ENCODE measurements at regions not wholly inside any gene's neighbourhood (a gene's known extent, or its start where the extent isn't known, plus 50 kb on each side); places are given as distances from the start of the nearest gene placed in this dataset.
"Not testable (repeated sequence)": the region's sequence is repeated elsewhere in the genome, so short reads cannot be mapped to it uniquely, and the experiment has no call there.

- DNase-seq (ENCODE audit: low spot score), result no peak
Observed at GRCh38 chr13:46498650-46499049, 54.3 kb upstream of the LRCH1 start.

DNA sequence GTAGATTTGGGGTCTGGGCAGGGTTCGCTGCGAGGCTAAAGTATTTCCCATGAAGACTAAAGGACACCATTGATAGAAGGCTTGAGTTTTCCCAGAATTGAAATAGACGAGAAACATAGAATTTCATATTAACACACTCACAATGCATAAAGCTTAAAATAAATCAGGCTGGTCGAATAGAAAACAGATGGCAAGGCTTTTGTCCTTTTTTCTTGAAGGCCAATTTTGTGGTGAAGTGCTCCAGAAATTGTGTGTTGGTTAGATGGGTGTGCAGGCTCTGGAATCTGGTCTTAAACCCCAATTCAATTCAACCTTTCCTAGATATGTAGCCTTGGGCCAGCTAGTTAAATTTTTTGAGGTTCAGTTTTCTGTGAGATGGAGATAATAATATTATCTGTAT, 56.9 kb upstream of the LRCH1 start:
- no peak for DNase-seq (ENCODE audit: low spot score)

DNA sequence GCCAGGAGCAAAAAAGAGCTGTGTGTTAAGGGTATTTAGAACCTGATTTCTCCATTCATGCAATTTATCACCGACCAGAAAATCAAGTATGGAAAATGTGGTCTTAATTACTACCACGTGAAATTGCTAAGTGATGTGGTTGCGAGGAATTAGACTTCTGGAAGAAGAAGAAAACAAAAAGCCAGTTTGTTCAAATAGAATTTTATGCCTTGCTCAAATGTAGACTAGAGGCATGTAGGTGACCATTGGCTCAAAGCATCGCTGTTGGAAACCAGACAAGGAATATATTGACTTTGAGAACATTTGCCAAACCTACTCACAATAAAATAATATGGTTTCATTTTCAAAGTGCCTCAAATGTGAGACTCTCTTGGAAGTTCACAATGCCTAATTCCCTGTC, 57.3 kb upstream of the LRCH1 start:
- DNase-seq (ENCODE audit: low spot score), result no peak

DNA sequence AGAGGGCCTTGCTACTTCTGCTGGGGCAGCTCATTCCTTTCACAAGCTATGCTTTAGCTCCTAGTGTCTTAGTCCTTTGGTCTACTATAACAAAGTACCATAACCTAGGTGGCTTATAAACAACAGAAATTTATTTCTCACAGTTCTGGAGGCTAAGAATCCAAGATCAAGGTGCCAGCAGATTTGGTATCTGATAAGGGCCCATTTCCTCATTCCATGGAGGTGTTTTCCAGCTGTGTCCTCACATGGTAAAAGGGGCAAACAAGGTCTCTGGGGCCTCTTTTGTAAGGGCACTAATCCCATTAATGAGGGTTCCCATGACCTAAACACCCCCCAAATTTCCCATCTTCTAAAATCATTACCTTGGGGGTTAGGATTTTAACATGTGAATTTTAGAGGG, 57.9 kb upstream of the LRCH1 start:
- no peak for DNase-seq (ENCODE audit: low spot score)

- no peak for DNase-seq (ENCODE audit: low spot score)
Observed at GRCh38 chr13:46492946-46493345, 60.0 kb upstream of the LRCH1 start.

DNA sequence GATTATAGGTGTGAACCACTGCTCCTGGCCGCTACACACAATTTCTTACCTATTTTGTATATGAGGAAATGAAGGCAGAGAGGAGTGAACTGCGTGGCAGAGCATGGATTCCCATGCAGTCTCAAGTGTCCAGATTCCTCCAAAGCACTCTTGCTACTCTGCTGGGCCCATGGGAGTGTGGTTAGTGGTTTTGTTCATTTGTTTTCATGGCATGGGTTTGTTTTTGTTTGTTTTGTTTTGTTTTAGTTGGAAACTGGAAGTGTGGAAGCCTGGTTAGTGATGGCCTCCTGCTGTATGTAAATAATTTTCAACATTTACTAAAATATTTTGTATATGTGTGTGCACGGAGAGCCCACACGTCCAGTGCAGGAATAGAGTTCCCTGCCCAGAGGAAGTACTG, 61.3 kb upstream of the LRCH1 start:
- DNase-seq (ENCODE audit: low spot score), result no peak

- DNase-seq (ENCODE audit: low spot score), result not testable (repeated sequence)
Observed at GRCh38 chr13:46490713-46491112, 62.3 kb upstream of the LRCH1 start.

DNA sequence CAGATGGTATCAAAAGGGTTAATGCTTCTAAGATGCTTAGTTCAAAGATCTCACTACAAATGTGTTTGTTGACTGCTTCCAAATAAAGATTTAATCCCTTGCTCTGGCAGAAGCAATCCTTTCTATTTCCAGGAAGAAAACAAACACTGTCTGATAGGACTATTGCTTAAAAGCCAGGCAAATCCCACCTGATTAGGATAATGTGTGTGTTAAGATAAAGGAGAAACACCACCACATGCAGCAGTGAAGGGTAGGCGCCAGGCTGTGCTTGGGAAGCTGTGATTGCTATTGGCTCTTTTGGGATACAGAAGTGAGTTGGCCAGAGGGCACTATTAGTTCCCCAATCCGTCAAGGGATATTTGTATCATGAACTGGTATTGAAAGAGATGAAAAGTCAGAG, 62.8 kb upstream of the LRCH1 start:
- no peak for DNase-seq (ENCODE audit: low spot score)

DNA sequence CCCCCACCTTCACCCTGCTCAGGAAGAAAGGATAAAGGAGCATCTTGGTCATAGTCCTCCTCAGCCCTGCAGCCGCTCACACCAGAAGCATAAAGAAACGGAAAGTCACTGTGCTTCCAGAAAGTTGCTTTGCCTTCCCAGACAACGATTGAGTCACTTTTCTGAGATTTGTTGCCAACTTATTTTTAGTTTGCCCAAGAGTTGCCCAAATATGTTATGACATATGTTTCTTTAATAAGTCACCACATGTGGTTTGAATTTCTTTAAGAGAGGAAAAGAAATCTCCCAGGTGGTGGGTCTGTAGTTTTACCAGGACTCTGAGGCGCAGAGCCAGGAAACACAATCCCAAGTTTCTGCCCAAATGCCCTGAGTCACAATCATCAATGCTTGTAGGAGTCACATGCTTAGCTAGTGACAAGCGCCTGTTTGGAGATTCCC, 63.4 kb upstream of the LRCH1 start:
- no peak for DNase-seq (ENCODE audit: low spot score)

DNA sequence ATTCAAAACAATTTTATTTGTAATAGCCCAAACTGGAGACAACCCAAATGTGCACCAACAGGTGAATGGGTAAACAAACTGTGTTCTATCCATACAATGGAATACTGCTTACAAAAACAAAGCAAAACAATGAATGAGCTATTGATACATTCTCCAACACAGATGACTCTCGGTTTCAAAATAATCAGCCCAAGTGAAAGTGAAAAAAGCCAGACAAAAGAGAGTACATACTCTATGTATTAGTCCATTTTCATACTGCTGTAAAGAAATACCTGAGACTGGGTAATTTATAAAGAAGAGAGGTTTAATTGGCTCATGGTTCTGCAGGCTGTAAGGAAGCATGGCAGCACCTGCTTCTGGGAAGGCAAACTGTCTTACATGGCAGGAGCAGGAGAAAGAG, 65.2 kb upstream of the LRCH1 start:
- no peak for DNase-seq (ENCODE audit: low spot score)

- DNase-seq (ENCODE audit: low spot score), result no peak
Observed at GRCh38 chr13:46486270-46486669, 66.7 kb upstream of the LRCH1 start.

DNA sequence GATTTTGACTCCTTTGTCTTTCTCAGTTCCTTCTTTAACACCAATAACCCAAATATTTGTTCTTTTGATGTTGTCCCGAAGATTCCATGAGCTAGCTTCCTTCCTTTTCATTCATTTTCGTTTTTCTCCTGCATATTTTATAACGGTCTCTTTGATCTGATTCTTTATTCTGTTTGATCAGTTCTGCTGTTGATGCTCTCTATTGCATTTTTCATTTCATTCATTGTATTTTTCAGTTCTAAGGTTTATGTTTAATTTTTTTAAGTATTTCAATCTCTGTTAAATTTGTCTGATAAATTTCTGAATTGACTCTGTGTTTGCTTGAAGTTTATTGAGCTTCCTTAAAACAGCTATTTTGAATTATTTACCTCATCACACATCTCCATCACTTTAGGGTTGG, 68.4 kb upstream of the LRCH1 start:
- no peak for DNase-seq (ENCODE audit: low spot score)

- DNase-seq (ENCODE audit: low spot score), result no peak
Observed at GRCh38 chr13:46481166-46481565, 71.8 kb upstream of the LRCH1 start.

DNA sequence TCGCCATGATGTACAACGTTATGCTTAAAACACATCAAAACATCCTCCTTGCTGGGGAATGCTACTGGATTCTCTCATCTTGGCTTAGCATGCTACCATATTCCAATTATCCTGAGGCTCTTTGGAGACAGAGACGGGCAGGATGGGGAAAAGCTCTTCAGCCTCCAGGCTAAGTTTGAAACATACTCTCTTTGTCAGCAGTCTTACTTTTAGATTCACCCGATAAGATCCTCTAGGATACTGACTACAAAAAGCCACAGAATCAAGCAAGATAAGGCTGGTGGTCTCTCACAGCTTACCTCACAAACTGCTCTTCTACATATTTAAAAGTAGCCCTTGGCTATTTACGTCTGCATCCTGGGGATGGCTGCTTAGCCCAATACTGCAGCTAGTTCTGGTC, 72.8 kb upstream of the LRCH1 start:
- no peak for DNase-seq (ENCODE audit: low spot score)

DNA sequence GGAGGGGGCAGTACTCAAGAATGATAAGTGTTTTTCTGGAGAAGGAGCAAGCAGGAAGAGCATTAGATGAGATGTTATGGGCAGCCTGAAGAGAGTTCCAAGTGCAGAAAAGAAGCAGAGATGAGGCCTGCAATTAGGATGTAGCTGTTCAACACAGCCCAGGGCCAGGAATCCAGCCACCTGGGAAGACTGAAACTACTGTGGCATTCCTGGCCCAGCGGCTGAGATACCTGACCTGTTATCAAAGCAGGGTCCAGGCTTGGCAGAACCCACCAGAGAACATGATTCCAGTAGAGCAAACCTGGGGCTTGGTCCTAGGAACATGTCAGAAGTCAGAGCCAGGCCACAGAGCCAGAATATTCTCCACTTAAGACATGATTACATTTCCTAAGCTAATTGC, 73.3 kb upstream of the LRCH1 start:
- DNase-seq (ENCODE audit: low spot score), result no peak

- DNase-seq (ENCODE audit: low spot score), result no peak
Observed at GRCh38 chr13:46479283-46479682, 73.7 kb upstream of the LRCH1 start.

DNA sequence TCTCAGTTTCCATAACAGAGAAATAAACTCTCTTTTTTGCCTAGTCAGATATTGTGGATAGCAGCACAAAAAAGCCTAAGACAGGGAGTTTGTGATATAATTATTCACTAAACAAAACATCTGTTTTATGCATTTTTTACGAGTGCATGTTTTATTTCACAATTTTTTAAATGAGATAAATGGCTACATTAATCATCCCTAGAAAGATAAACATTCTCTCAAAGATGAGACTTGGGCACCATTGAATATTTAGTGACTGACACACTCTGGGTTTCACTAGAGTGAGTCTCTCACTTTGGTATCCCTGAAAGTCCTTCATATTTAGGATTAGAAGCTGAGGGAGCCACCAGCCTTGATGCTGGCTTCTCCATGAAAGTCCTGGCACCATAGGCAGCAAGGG, 74.3 kb upstream of the LRCH1 start:
- no peak for DNase-seq (ENCODE audit: low spot score)

- DNase-seq (ENCODE audit: low spot score), result no peak
Observed at GRCh38 chr13:46476174-46476573, 76.8 kb upstream of the LRCH1 start.

DNA sequence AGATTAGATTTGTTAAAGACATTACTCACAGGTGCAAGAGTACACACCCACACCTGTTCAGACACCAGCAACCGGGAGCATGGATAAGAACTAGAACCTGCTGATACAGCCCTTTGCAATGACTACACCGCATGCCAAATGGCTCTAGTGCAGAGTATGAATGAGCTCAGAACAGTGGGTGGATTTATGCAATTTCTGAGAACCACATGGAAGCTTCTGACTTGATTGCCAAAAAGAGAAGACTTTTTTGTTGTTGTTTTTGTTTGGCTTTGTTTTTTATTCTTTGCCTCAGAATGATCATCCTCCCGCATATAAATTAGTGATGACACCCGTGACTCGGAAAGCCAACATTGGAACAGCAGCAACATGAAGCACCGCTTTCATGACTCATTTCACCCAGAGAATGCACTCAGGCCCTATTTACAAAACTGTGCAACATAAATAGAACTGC, 77.4 kb upstream of the LRCH1 start:
- no peak for DNase-seq (ENCODE audit: low spot score)

DNA sequence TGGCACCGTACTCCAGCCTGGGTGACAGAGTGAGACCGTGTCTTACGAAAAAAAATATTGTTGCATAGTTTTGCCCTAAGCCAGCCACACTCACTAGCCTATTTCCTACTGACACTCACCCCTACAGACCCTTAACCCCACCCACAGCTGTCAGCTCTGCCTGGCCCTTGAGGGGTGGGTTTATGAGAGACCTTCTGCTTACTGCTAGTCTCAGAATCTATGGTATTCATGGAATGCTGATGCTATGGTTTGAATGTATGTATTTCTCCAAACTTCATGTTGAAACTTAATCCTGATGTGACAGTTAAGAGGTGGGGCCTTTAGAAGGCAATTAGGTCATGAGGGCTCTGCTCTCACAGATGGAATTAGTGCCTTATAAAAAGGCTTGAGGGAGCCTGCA, 79.2 kb upstream of the LRCH1 start:
- no peak for DNase-seq (ENCODE audit: low spot score)

- DNase-seq (ENCODE audit: low spot score), result no peak
Observed at GRCh38 chr13:46472384-46472783, 80.6 kb upstream of the LRCH1 start.

DNA sequence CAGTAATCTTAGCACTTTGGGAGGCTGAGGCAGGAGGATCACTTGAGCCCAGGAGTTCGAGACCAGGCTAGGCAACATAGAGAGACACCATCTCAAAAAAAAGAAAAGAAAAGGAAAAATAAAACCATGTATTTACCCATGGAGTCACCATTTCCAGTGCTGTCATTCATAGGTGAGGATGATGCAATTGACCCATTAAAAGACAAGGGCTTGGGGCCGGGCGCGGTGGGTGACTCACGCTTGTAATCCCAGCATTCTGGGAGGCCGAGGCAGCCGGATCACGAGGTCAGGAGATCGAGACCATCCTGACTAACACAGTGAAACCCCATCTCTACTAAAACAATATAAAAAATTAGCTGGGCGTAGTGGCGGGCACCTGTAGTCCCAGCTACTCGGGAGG, 82.6 kb upstream of the RUBCNL start:
- DNase-seq (ENCODE audit: low spot score), result not testable (repeated sequence)

- DNase-seq (ENCODE audit: low spot score), result no peak
Observed at GRCh38 chr13:46468570-46469463, 81.8 kb upstream of the RUBCNL start.

DNA sequence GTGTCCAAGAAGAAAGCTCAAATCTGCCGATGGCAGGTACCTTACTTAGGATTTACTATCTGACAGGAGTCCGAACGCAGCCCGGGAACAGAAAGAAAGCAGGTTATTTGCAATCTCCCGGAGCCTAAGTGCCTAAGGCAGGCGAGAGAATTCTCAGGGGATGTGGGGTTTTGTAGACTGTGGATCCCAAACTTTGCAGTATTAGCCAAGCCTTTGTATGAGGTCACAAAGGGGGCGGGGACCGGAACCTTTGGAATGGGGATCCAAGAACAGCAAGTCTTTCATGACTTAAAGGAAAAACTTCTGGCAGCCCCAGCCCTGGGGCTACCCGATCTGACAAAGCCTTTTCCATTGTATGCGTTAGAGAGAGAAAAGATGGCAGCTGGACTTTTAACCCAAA, 80.6 kb upstream of the RUBCNL start:
- not testable (repeated sequence) for DNase-seq (ENCODE audit: low spot score)

Data from left forelimb (tissue), 1 donor.